Fibroblast of lung (primary cell): ENCODE measurements at regions not wholly inside any gene's neighbourhood (a gene's known extent, or its start where the extent isn't known, plus 50 kb on each side); places are given as distances from the start of the nearest gene placed in this dataset.

ENCODE experiments used
- DNase-seq, 2 donors: peaks; one replicate each; pipeline versions ENCODE4 v3.0.0 to v3.0.0-alpha.2; 2010; ENCODE audit warnings: low read depth in 2 of 2
- H2AFZ ChIP-seq: 2 replicates; pipeline ENCODE4 v1.5.1; 2012; ENCODE audit warnings: low read length, control low read depth, inconsistent platforms
- H3K27ac ChIP-seq: 2 replicates; pipeline ENCODE4 v1.5.1; 2011; ENCODE audit warnings: low read length, control low read depth; ENCODE audit not compliant: insufficient read depth
- H3K27me3 ChIP-seq: 2 replicates; pipeline ENCODE4 v1.5.1; 2011; ENCODE audit warnings: mild to moderate bottlenecking, low read length; ENCODE audit not compliant: control insufficient read depth, insufficient read depth
- H3K36me3 ChIP-seq: 2 replicates; pipeline ENCODE4 v1.5.1; 2011; ENCODE audit warnings: low read length; ENCODE audit not compliant: control insufficient read depth, insufficient read depth
- H3K4me1 ChIP-seq: 2 replicates; pipeline ENCODE4 v1.5.1; 2011; ENCODE audit warnings: low read length; ENCODE audit not compliant: control insufficient read depth, insufficient read depth; ENCODE audit errors: extremely low read depth
- H3K4me2 ChIP-seq: 2 replicates; pipeline ENCODE4 v1.5.1; 2011; ENCODE audit warnings: low read length, control low read depth; ENCODE audit not compliant: insufficient read depth; ENCODE audit errors: extremely low read depth
- H3K4me3 ChIP-seq, 4 experiments: fragments of 200-600 bp in 1 of 4; sonication (generic) in 1 of 4; replicated peaks in 1 of 4; 2 replicates each; pipeline ENCODE4 v1.5.1; 2011 to 2016; ENCODE audit warnings: low read length in 4 of 4, low read depth in 3 of 4, mild to moderate bottlenecking in 3 of 4, control low read depth in 2 of 4, inconsistent platforms in 1 of 4, mixed read lengths in 1 of 4; ENCODE audit not compliant: insufficient read depth in 1 of 4; ENCODE audit errors: control extremely low read depth in 1 of 4
- H3K79me2 ChIP-seq: 2 replicates; pipeline ENCODE4 v1.5.1; 2012; ENCODE audit warnings: mild to moderate bottlenecking, low read length, inconsistent platforms; ENCODE audit not compliant: control insufficient read depth, insufficient read depth
- H3K9ac ChIP-seq: 2 replicates; pipeline ENCODE4 v1.5.1; 2011; ENCODE audit warnings: mild to moderate bottlenecking, low read length, control low read depth; ENCODE audit not compliant: insufficient read depth
- H3K9me3 ChIP-seq: 2 replicates; pipeline ENCODE4 v1.5.1; 2012; ENCODE audit warnings: low read depth, low read length; ENCODE audit not compliant: control insufficient read depth, insufficient read depth
- H4K20me1 ChIP-seq: 2 replicates; pipeline ENCODE4 v1.5.1; 2011; ENCODE audit warnings: low read length; ENCODE audit not compliant: control insufficient read depth, insufficient read depth; ENCODE audit errors: extremely low read depth
- CTCF ChIP-seq, 2 donors: IDR thresholded peaks in 1 of 2; conservative IDR thresholded peaks in 1 of 2; 1 replicate in 1 of 2; 2 replicates in 1 of 2; pipeline ENCODE4 v1.5.1; 2011 to 2012; ENCODE audit warnings: low read length in 2 of 2, control low read depth in 1 of 2, inconsistent platforms in 1 of 2, low read depth in 1 of 2, mild to moderate bottlenecking in 1 of 2
- EZH2 ChIP-seq: IDR thresholded peaks from 2 replicates; pipeline ENCODE4 v1.5.1; 2012; ENCODE audit warnings: low read length, control low read depth, mild to moderate bottlenecking; ENCODE audit errors: missing control alignments

GRCh38 chr9:107562798-107563197, 73.2 kb upstream of the KLF4 start:
- H3K27ac ChIP-seq = no peak overlapping the region
- TF ChIP-seq CTCF (conservative IDR thresholded peaks at IDR 0.05 in 1 of 2, IDR thresholded peaks at IDR 0.05 in 1 of 2; ENCODE audit: low read depth in 1 of 2, low read length in 2 of 2) (no peak), EZH2 (no peak)
- no peak overlapping the region for H3K9ac ChIP-seq
- H3K4me1 ChIP-seq = no peaks in the 10 kb centered on the region
- no peaks in the 10 kb centered on the region for H3K79me2 ChIP-seq
- H3K9me3 ChIP-seq = no peaks in the 10 kb centered on the region
- no peak overlapping the region for H3K4me3 ChIP-seq
- H3K27me3 ChIP-seq = no peaks in the 10 kb centered on the region
- no peak overlapping the region for H2AFZ ChIP-seq
- DNase-seq = no peak
- no peaks in the 10 kb centered on the region for H3K36me3 ChIP-seq
- no peaks in the 10 kb centered on the region for H4K20me1 ChIP-seq
- H3K4me2 ChIP-seq = no peak overlapping the region

- H3K4me2 ChIP-seq = no peak overlapping the region
- H3K36me3 ChIP-seq = no peaks in the 10 kb centered on the region
- no peak overlapping the region for H3K9ac ChIP-seq
- H3K4me1 ChIP-seq = no peaks in the 10 kb centered on the region
- DNase-seq = no peak
- no peaks in the 10 kb centered on the region for H4K20me1 ChIP-seq
- no peaks in the 10 kb centered on the region for H3K79me2 ChIP-seq
- no peak overlapping the region for H3K4me3 ChIP-seq
- TF ChIP-seq EZH2 (no peak), CTCF (conservative IDR thresholded peaks at IDR 0.05 in 1 of 2, IDR thresholded peaks at IDR 0.05 in 1 of 2; ENCODE audit: low read depth in 1 of 2, low read length in 2 of 2) (no peak)
- H3K27me3 ChIP-seq = no peaks in the 10 kb centered on the region
- no peak overlapping the region for H2AFZ ChIP-seq
- no peak overlapping the region for H3K27ac ChIP-seq
- no peaks in the 10 kb centered on the region for H3K9me3 ChIP-seq
These were observed 70.0 kb upstream of the KLF4 start for GRCh38 chr9:107559494-107560086.

- H3K9me3 ChIP-seq = no peaks in the 10 kb centered on the region
- H3K36me3 ChIP-seq = no peaks in the 10 kb centered on the region
- H3K4me3 ChIP-seq = no peak overlapping the region
- no peaks in the 10 kb centered on the region for H4K20me1 ChIP-seq
- no peak overlapping the region for H2AFZ ChIP-seq
- no peak overlapping the region for H3K27ac ChIP-seq
- TF ChIP-seq EZH2 (no peak), CTCF (conservative IDR thresholded peaks at IDR 0.05 in 1 of 2, IDR thresholded peaks at IDR 0.05 in 1 of 2; ENCODE audit: low read depth in 1 of 2, low read length in 2 of 2) (no peak)
- H3K4me2 ChIP-seq = no peak overlapping the region
- no peaks in the 10 kb centered on the region for H3K79me2 ChIP-seq
- no peaks in the 10 kb centered on the region for H3K27me3 ChIP-seq
- peak in 1 of 2 donors; percentile 78 for DNase-seq
- no peak overlapping the region for H3K9ac ChIP-seq
- no peaks in the 10 kb centered on the region for H3K4me1 ChIP-seq
These were observed 67.8 kb upstream of the KLF4 start for GRCh38 chr9:107557236-107557990.
